HL-60 (cell line): ENCODE measurements at regions not wholly inside any gene's neighbourhood (a gene's known extent, or its start where the extent isn't known, plus 50 kb on each side); places are given as distances from the start of the nearest gene placed in this dataset.

Experiments used
- CTCF ChIP-seq: IDR thresholded peaks from one replicate; pipeline ENCODE4 v1.5.1; 2011; ENCODE audit warnings: low read length, control low read depth, inconsistent platforms; ENCODE audit not compliant: insufficient read depth
- GABPA ChIP-seq: IDR thresholded peaks from 2 replicates; pipeline ENCODE4 v1.6.1; 2012; ENCODE audit warnings: low read depth
- POLR2AphosphoS5 ChIP-seq: IDR thresholded peaks from 2 replicates; pipeline ENCODE4 v1.6.1; 2012; ENCODE audit warnings: low read depth
- SPI1 ChIP-seq: IDR thresholded peaks from 2 replicates; pipeline ENCODE4 v1.6.1; 2012; ENCODE audit warnings: low read depth, mild to moderate bottlenecking, borderline replicate concordance

GRCh38 chr4:11564021-11564420, 135.3 kb upstream of the HS3ST1 start:
- no peak for TF ChIP-seq CTCF
- TF ChIP-seq GABPA = no peak
- no peak for TF ChIP-seq POLR2AphosphoS5
- TF ChIP-seq SPI1 = no peak
